ENCODE measurements at regions not wholly inside any gene's neighbourhood (a gene's known extent, or its start where the extent isn't known, plus 50 kb on each side); places are given as distances from the start of the nearest gene placed in this dataset.

- no peak overlapping the region for H3K4me3 ChIP-seq
- H3K27me3 ChIP-seq = no peaks in the 10 kb centered on the region
- no peak overlapping the region for H3K27ac ChIP-seq
- TF ChIP-seq Cebpa-rat (IDR thresholded peaks at IDR 0.05) = no peak
- H3K4me2 ChIP-seq = no peak overlapping the region
- peaks cover 28% of the 10 kb centered on the region for H3K9me3 ChIP-seq
- no peak overlapping the region for H3K9ac ChIP-seq
- no peaks in the 10 kb centered on the region for H3K36me3 ChIP-seq
- peaks cover 15% of the 10 kb centered on the region for H3K4me1 ChIP-seq
- no peaks in the 10 kb centered on the region for H4K20me1 ChIP-seq
Measured at GRCh38 chr9:113775749-113776148, 100.4 kb upstream of the ZNF618 start.

GRCh38 chr9:113776194-113776593, 99.9 kb upstream of the ZNF618 start:
- Histone ChIP-seq H3K27me3 (no peaks in the 10 kb centered on the region), H3K9me3 (peaks cover 28% of the 10 kb centered on the region), H3K4me3 (no peak overlapping the region), H3K27ac (no peak overlapping the region), H3K4me1 (peaks cover 15% of the 10 kb centered on the region), H3K36me3 (no peaks in the 10 kb centered on the region), H4K20me1 (no peaks in the 10 kb centered on the region), H3K9ac (no peak overlapping the region), H3K4me2 (no peak overlapping the region)
- TF ChIP-seq Cebpa-rat (IDR thresholded peaks at IDR 0.05) = no peak

GRCh38 chr9:113781381-113781780, 94.7 kb upstream of the ZNF618 start:
- TF ChIP-seq Cebpa-rat (IDR thresholded peaks at IDR 0.05) = no peak
- H3K4me2 ChIP-seq = no peak overlapping the region
- H3K4me1 ChIP-seq = no peaks in the 10 kb centered on the region
- H4K20me1 ChIP-seq = no peaks in the 10 kb centered on the region
- H3K27me3 ChIP-seq = no peaks in the 10 kb centered on the region
- no peak overlapping the region for H3K4me3 ChIP-seq
- H3K9me3 ChIP-seq = 0 out of 2 replicates have a peak, but pooled peaks cover 6% of the 10 kb centered on the region
- H3K9ac ChIP-seq = no peak overlapping the region
- no peaks in the 10 kb centered on the region for H3K36me3 ChIP-seq
- no peak overlapping the region for H3K27ac ChIP-seq

- Histone ChIP-seq H3K4me1 (no peaks in the 10 kb centered on the region), H3K4me3 (no peak overlapping the region), H3K36me3 (no peaks in the 10 kb centered on the region), H3K27ac (no peak overlapping the region), H4K20me1 (no peaks in the 10 kb centered on the region), H3K4me2 (no peak overlapping the region), H3K9ac (no peak overlapping the region), H3K27me3 (no peaks in the 10 kb centered on the region), H3K9me3 (0 out of 2 replicates have a peak, but pooled peaks cover 6% of the 10 kb centered on the region)
- no peak for TF ChIP-seq Cebpa-rat (IDR thresholded peaks at IDR 0.05)
Measured at GRCh38 chr9:113781896-113782295, 94.2 kb upstream of the ZNF618 start.

GRCh38 chr9:113783475-113783874, 92.6 kb upstream of the ZNF618 start:
- no peak overlapping the region for H3K27ac ChIP-seq
- no peak overlapping the region for H3K4me3 ChIP-seq
- H3K4me2 ChIP-seq = no peak overlapping the region
- H4K20me1 ChIP-seq = no peaks in the 10 kb centered on the region
- no peaks in the 10 kb centered on the region for H3K36me3 ChIP-seq
- H3K4me1 ChIP-seq = no peaks in the 10 kb centered on the region
- H3K9ac ChIP-seq = no peak overlapping the region
- no peaks in the 10 kb centered on the region for H3K27me3 ChIP-seq
- TF ChIP-seq Cebpa-rat (IDR thresholded peaks at IDR 0.05) = no peak
- no peaks in the 10 kb centered on the region for H3K9me3 ChIP-seq

GRCh38 chr9:113785334-113785733, 90.8 kb upstream of the ZNF618 start:
- Histone ChIP-seq H3K4me2 (no peak overlapping the region), H3K9ac (no peak overlapping the region), H4K20me1 (no peaks in the 10 kb centered on the region), H3K27me3 (no peaks in the 10 kb centered on the region), H3K27ac (no peak overlapping the region), H3K36me3 (no peaks in the 10 kb centered on the region), H3K9me3 (no peaks in the 10 kb centered on the region), H3K4me1 (no peaks in the 10 kb centered on the region), H3K4me3 (no peak overlapping the region)
- TF ChIP-seq Cebpa-rat (IDR thresholded peaks at IDR 0.05) = no peak

GRCh38 chr9:113786071-113786470, 90.0 kb upstream of the ZNF618 start:
- TF ChIP-seq Cebpa-rat (IDR thresholded peaks at IDR 0.05) = no peak
- Histone ChIP-seq H3K27me3 (no peaks in the 10 kb centered on the region), H3K27ac (no peak overlapping the region), H3K9me3 (no peaks in the 10 kb centered on the region; the same call in 1 of the 2 replicates), H3K36me3 (no peaks in the 10 kb centered on the region), H4K20me1 (no peaks in the 10 kb centered on the region), H3K4me1 (no peaks in the 10 kb centered on the region), H3K4me2 (no peak overlapping the region), H3K9ac (no peak overlapping the region), H3K4me3 (no peak overlapping the region)

- TF ChIP-seq Cebpa-rat (IDR thresholded peaks at IDR 0.05) = no peak
- no peak overlapping the region for H3K4me2 ChIP-seq
- no peak overlapping the region for H3K4me3 ChIP-seq
Measured at GRCh38 chr9:113787871-113788270, 88.2 kb upstream of the ZNF618 start.

GRCh38 chr9:113788616-113789330, 87.3 kb upstream of the ZNF618 start:
- Histone ChIP-seq H3K27me3 (no peaks in the 10 kb centered on the region), H3K9ac (no peak overlapping the region), H3K9me3 (no peaks in the 10 kb centered on the region; the same call in 1 of the 2 replicates), H3K27ac (no peak overlapping the region), H3K4me2 (no peak overlapping the region), H3K36me3 (no peaks in the 10 kb centered on the region), H4K20me1 (no peaks in the 10 kb centered on the region), H3K4me3 (no peak overlapping the region), H3K4me1 (peaks cover 10% of the 10 kb centered on the region)
- TF ChIP-seq Cebpa-rat (IDR thresholded peaks at IDR 0.05) = no peak

More at GRCh38 chr9:113787871-113788270, 88.2 kb upstream of the ZNF618 start:
- H3K27ac ChIP-seq = no peak overlapping the region
- H3K36me3 ChIP-seq = no peaks in the 10 kb centered on the region
- no peaks in the 10 kb centered on the region; the same call in 1 of the 2 replicates for H3K9me3 ChIP-seq
- peaks cover under 1% of the 10 kb centered on the region; the same call in 1 of the 2 replicates for H3K4me1 ChIP-seq
- no peaks in the 10 kb centered on the region for H4K20me1 ChIP-seq
- H3K9ac ChIP-seq = no peak overlapping the region
- no peaks in the 10 kb centered on the region for H3K27me3 ChIP-seq

GRCh38 chr9:113790093-113790492, 86.0 kb upstream of the ZNF618 start:
- H3K4me3 ChIP-seq = no peak overlapping the region
- H4K20me1 ChIP-seq = no peaks in the 10 kb centered on the region
- no peak overlapping the region for H3K27ac ChIP-seq
- no peak for TF ChIP-seq Cebpa-rat (IDR thresholded peaks at IDR 0.05)
- H3K36me3 ChIP-seq = no peaks in the 10 kb centered on the region
- no peak overlapping the region for H3K4me2 ChIP-seq
- peaks cover 17% of the 10 kb centered on the region for H3K4me1 ChIP-seq
- no peak overlapping the region for H3K9ac ChIP-seq
- no peaks in the 10 kb centered on the region; the same call in 1 of the 2 replicates for H3K9me3 ChIP-seq
- H3K27me3 ChIP-seq = no peaks in the 10 kb centered on the region
